Activated T-cell treated with anti-CD3 and anti-CD28 coated beads for 24 hours (primary cell): ENCODE measurements at regions not wholly inside any gene's neighbourhood (a gene's known extent, or its start where the extent isn't known, plus 50 kb on each side); places are given as distances from the start of the nearest gene placed in this dataset.

Source experiments
- DNase-seq: peaks from one replicate; pipeline ENCODE4 v3.0.0-alpha.2; 2020; ENCODE audit warnings: low read depth

DNA sequence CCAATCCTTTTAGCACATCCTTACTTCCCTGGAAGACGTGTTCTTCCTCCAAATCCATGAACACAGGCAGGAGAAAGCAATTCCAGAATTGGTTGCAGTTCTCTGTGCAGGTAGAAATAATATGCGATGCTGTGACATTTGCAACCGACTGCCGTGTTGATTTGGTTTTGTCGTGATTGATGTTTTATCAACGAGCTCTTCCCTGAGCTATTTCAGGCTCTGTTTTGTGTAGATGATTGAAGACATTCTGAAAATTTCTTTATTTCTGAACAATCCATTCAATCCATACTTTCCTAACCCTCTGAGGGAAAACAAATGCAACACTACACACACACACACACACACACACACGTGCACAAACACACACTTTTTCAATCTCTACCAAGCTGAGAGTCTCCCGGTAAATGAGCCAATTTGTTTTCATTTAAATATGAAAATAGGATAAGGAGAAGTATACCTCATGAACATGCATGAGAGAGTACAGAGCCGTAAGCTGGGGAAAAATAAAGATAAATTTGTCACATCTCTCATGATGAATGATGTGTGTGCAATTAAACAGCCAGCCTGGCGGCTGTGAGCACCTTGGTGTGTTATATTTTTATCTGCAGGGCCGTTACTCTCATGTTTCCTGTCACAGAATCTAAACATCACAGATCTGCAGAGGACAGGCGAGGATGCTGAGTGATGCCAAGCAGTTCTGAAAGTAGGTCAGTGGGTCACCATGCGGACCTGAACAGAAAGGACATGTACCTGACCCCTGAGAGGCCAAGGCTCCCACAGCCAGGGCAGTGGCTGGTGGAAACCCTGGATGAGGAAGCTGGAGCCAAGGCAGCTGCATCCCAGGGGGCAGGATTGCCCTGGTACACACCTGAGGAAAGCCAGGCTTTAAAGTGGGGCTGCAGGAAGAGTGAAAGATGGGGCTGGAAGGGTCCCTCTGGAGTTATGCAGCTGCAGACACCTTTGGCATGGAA is 64.8 kb downstream of the PDCL3 start:
- DNase-seq: no peak

DNA sequence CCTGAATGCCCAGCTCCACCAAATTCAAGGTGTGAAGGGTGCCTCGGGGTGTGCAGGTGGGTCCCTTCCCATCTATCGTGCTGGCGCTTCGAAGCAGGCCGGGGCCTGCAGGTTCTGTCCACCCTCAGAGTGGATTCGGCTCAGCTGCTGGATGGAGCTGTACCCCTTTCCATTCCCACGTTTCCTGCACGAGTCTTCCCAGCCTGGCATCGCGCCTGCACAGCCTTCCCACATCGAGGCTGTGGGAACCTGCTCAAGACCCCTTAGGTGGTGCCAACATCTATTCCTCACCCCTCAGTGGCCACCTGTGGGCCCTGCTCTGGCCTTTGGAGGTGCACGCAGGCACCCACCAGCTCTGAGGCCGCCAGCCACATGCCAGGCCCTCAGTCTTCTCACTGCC is 65.7 kb downstream of the PDCL3 start:
- no peak for DNase-seq

DNA sequence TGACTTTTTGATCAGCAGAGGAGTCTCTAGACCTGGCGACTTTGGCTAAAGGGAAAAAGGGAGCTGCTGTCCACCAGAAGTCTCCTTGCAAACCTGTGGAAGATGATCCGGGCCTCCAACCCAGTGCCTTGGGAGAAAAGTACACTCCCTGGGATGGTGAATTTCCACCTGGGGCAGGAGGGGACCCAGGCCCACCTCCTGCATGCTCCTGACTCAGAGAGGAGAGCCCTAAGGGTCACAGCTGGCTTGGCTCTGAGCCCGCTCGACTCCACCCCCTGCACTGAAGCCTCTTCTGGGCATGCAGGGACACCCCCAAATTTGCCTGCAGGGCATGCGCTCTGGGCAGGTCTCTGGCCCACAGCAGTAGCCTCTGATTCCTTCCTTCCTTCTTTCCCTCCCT is 66.5 kb downstream of the PDCL3 start:
- no peak for DNase-seq

DNA sequence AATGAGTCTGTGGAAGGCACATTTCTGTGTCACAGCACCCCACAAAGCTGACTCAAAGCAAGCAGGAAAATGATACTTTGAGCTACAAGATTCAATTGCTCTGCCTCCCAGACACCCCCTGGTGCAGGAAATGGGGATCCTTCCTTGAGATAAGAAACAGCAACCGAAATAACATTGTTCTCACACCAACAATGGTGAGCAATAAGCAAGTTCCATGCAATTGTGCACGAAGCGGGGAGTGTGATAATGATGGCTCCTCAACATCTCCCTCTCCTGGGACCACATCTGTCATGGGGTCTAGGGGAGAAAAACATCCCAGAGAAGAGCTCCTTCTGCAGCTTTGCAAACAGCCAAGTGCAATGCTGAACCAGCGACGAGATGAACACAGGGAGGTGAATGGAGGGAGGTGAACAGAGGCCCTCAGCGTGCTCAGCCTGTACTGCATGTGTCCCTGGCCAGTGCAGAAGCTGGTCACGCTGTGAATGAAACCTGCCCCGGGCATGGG is 67.7 kb downstream of the PDCL3 start:
- no peak for DNase-seq

DNA sequence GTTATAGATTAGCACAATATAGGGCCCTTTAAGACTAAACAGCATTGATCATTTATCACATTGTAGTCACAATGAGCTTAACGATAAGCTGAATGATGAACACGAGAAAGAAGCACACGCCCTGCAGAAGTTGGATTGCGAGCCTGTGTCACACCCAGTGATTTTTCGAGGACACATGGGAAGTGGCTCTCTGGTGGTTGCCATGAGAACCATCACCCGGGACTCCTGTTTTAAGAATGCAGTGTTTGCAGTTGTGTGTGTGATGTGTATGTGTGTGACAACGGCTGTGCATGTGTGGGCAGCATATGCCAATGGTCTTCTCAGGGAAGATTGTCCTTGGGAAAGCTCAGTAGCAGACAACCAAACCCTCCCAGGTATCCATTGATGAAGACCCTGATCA is 69.2 kb downstream of the PDCL3 start:
- no peak for DNase-seq

DNA sequence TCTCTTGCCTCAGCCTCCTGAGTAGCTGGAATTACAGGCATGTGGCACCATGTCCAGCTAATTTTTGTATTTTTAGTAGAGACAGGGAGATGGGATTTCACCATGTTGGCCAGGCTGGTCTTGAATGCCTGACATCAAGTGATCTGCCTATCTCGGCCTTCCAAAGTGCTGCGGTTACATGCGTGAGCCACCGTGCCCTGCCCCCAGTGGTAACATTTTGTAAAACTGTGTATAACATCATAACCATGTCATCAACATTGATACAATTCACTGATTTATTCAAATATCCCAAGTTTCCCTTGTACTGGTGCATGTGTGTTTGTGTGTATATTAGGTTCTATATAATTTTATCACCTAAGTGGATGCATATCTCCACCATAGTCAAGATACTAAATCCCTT is 70.0 kb downstream of the PDCL3 start:
- DNase-seq: no peak

DNA sequence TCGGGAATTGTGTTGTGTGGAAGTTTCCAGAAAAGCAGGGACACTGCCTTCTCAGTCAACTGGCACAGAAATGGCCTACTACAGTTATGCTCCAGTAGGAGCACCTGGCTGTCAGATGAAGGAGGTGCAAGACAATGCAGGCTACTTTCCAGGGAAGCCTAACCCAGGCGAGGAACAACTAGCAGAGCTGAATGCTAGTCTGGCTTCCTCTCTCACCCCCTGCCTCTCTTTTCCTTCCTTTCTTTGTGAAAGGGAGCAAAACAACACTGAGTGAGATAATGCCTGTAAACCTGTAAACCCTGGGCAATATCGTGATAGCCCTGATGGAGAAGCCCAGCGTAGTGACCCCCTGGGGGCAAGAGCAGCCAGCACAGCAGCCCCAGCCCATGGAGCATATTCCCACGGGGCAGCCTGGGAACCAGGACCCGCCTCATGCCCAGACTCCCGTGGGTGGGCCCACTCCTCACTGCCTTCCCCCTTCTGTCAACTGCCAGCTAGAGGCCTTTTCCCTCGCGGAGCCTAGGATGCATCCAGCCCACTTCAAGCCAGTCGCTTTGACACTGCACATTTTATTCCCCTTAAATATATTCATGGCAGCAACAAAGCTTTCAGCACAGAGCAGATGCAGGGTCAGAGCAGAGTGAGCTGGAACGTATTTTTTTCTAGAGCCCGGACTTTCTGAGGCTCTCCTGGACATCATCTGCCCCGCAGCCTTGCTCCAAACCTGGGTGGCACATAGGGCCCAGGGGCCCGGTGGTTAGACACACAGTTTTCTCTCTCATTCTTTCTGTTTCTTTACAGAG is 77.0 kb downstream of the PDCL3 start:
- DNase-seq: no peak

DNA sequence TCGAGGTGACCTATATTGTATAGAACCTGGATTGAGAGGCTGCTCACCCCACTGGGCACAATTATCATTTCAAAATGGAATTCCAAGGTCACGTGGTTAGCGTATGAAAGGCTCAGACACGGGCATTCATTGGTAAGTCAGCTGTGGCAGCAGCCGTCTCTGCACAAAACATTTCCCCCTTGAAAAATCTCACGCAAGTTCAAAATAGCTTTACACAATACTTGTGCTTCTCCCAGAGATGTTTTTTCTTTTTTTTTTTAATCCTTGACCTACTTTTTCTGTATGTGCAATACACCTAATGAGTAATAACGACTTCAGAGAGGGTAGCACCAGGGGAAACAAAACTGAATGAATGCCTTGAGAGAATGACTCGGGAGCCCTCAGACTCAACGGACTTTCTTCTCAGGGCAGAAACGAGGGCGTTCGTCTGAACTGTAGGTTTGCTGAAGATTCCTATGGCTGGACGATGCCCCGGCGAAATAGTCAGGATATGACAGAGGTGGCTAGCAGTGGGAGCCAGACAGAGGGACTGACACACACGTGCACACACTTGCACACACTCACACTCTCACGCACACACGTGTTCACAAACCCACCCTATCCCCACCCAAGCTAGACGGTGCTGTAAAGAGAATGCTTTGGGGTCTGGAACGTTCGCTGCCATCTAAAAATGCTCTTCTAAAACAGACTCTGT is 77.8 kb downstream of the PDCL3 start:
- DNase-seq: no peak

DNA sequence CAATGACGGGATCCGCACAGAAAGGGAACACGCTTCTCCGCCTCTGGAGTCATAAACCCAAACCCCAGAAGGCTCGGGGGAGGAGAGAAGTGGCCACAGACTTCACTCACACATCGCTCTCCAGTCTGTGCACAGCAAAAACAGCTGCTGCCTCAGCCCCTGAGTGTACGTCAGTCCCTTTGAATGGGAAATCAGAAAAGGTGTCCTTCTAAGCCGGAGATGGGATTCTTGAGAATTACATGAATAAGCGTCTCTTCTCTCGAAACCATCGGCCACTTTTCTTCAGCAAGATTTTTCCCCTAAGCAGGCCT is 78.3 kb downstream of the PDCL3 start:
- no peak for DNase-seq

DNA sequence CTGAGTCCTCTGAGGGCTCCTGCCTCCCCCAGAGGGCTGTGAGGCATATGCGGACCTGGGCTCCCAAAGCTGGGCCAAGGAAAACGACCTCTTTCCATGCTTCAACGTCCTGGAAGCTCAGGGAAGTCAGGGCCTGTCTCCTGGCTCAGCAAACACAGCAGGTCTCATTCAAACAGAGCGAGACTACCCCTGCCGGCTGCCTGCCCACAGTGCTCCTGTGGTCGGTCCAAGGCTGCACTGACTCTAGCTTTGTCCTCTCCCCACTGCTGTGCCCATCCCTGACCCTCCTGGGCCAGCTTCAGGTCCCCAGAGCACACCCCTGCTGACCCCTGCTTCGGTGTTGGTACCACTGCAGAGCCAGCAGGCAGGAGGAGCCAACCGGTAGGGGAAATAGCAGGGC is 79.6 kb downstream of the PDCL3 start:
- DNase-seq: no peak

DNA sequence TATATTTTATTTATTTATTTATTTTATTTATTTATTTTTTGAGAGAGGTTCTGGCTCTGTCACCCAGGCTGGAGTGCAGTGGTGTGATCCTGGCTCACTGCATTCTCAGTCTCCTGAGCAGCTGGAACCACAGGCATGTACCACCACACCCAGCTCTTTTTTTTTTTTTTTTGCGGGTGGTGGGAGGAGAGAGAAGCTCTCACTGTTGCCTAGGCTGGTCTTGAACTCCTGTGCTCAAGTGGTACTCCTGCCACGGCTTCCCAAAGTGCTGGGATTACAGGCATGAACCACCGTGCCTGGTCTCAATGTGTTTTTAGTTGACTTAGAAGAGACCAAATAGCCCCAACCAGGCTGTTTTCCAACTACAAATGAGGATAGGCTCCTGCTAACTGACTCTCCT is 80.7 kb downstream of the PDCL3 start:
- DNase-seq: no peak

DNA sequence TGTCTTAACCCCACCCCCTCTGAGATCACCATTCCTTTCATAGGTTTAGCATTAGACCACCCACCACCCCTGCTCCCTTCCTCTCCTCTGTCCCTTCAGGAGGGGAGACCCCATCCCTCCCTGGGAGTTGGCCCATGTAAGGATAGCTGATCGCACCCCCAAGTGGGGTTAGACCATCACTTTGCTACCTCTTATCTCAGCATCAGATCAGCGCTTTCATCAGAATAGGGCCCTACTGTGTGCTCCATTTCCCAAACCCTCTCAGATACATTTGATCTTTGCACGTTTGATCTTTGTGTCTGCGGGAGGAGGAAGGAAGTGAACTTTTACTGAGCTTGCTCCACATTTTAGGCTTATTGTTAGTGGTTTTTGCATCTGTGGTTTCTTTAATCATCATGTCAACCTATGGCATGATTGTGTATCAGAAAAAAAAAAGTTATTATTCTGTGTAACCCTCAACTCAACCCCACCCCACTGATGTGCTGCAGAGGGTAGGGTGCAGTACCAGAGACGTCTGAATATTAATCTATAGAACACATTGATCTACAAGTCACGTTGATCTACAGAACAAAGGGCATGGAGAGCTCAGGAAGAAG is 81.2 kb downstream of the PDCL3 start:
- no peak for DNase-seq

DNA sequence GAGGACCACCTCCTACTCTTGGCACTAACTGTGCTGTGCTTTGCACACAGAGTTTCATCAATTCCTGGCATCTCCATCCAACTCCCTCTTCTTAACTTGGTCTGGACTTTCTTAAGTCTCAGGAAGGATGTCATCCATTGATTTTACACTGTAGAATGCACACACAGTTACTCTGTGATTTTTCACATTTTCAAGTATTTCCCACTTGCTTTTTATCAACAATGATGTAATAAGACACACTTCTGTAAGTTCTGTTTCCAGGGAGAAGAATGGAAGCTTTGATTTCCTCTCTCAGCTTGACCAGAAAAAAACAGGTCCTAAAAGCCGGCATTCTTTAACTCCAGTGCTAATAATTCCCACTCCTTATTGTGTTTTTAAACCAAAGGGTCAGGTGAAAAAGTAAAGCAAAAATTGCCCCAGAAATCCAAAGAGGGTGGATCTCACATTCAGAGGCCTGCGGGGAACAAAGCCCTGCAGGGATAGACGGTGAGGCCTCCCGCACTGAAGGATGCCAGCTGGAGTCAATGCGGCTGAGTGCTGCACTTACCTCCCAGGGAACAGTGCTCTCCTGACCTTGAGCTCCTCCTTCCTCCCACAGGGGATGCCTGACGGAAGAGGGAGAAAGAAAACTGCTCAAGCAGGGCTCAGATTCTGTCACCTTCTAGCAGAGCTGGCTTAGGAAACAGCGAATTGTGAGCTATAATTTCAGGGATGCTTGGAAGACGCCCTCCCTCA is 83.1 kb downstream of the PDCL3 start:
- DNase-seq: no peak

DNA sequence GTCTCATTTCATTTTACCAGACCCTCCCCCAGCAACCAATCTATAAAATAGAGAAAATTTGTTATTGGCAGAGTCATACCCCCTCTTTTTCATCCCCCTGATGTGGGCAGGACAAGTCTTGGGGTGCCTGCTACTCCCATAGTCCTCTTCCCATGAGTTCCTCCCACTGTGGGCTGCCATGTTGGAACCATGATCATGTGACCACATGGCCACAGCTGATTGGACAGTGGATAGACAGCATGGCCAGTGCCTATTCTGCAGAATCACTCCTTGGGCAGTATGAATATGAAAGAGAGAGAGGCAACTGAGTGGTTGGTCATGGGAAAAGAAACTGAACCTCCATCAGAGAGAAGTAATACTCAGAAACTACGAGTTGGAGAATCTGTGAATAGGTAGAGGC is 84.9 kb downstream of the PDCL3 start:
- no peak for DNase-seq

DNA sequence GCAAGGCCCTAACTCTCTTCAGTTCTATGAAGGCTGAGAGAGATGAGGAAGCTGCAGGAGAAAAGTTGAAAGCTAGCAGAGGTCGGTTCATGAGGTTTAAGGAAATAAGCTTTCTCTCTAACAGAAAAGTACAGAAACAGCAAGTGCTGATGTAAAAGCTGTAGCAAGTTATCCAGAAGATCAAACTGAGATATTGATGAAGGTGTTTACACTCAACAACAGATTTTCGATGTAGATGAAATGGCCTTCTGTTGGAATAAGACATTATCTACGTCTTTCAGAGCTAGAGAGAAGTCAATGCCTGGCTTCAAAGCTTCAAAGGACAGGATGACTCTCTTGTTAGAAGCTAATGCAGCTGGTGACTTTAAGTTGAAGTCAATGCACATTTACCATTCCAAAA is 87.4 kb downstream of the PDCL3 start:
- DNase-seq: no peak

DNA sequence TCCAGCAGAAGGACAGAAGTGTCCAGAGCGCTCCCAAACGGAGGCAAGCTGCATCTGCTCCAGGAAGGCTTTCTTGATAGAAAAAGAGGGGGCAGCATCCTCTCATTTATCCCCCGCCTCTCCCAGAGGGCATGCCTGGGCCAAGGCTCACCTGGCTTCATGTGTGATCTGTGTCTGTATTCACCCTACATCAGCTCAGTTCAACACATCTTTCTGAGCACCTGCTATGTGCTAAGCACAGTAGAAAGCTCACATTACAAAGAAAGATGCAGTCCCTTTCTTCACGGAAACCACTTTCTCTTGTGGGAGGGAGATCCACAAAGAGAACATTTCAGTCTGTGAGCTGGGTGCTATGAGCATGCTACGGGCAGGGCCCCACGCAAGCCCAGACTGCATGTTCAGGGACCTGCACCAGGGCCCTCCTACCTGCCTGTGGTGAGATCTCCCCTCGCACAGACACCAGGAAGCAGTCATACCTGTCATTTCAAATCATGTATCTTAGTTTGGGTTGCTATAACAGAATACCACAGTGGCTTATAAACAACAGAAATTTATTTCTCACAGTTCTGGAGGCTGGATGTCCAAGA is 90.7 kb downstream of the PDCL3 start:
- DNase-seq: no peak

DNA sequence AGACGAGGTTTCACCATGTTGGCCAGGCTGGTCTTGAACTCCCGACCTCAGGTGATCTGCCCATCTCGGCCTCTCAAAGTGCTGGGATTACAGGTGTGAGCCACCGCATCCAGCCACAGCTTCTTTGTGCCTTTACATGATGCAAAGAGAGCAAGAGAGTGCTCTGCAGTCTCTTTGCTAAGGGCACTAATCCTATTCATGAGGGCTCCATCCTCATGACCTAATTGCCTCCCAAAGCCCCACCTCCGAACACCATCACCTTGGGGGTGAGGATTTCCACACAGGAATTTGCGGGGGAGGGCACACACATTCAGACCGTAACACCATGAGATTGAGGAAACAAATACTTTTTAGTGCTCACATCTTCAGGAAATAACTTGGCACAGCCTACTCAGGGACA is 91.8 kb downstream of the PDCL3 start:
- DNase-seq: no peak

DNA sequence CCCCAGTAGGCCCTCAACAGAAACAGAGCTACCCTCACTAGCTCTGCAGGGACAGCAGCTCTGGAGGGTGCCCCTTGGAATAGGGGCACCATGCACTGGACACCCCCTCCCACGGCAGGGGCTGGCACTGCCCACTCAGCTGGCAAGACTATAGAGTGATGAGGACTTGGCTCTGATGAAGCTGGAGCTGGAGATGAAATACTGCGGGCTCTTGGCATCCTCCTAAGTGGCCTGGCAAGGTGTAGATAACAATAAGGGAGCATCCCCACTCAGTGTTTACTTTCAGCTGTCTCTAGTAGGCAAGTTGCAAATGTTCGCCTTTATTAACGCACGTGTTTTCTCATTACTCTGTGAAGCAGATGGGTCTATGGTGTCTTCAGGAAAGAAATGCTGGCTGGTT is 92.7 kb downstream of the PDCL3 start:
- no peak for DNase-seq

DNA sequence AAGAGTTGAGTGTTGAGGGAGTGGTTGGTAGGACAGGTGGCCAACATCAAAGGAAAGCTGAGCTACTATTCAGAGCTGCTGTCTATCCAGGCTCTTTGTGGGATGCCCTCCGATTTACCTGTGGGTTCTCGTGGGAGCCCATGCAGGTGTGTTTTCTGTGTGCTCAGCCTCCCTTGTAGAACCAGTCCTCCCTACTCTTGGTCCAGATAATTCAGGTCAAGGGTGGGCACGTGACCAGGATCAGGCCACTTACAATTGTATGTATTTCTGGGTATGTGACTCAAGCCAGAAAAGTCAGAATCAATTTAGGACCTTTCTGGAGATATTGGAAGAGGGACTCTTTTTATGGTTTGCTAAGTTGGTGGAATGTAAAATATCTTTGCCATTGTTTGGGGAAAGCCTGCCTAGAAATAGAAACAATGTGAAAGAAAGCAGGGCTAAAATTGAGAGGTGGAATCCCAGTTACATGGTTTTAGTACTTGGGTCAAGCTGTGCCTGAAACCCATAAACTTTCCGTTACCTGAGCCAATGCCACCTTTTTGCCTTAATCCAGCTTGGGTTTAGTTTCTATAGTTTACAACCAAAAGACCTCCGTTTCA is 93.2 kb downstream of the PDCL3 start:
- no peak for DNase-seq

DNA sequence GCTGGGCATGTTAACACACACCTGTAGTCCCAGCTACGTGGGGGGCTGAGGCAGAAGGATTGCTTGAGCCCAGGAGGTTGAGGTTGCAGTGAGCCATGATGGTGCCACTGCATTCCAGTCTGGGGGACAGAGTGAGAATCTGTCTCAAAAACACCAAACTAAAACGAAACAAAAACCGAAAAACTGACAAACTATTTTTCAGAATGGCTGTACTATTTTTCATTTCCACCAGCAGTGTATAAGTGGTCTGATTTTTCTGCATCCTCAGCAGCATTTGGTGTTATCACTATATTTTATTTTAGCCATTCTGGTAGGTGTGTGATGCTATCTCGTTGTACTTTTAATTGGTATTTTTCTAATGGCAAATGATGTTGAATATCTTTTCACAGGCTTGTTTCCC is 95.2 kb downstream of the PDCL3 start:
- no peak for DNase-seq
